IPS-15b (cell line): ENCODE measurements at regions not wholly inside any gene's neighbourhood (a gene's known extent, or its start where the extent isn't known, plus 50 kb on each side); places are given as distances from the start of the nearest gene placed in this dataset.

ENCODE experiments used
- H3K27me3 ChIP-seq: one replicate; pipeline ENCODE4 v1.6.1; 2013; ENCODE audit warnings: low read length; ENCODE audit not compliant: control insufficient read depth, insufficient read depth
- H3K36me3 ChIP-seq: one replicate; pipeline ENCODE4 v1.6.1; 2013; ENCODE audit warnings: low read length; ENCODE audit not compliant: control insufficient read depth, insufficient read depth
- H3K4me1 ChIP-seq: one replicate; pipeline ENCODE4 v1.6.1; 2013; ENCODE audit warnings: mild to moderate bottlenecking, low read length; ENCODE audit not compliant: control insufficient read depth, insufficient read depth
- H3K4me3 ChIP-seq: one replicate; pipeline ENCODE4 v1.5.1; 2013; ENCODE audit warnings: low read depth, low read length
- H3K9ac ChIP-seq: one replicate; pipeline ENCODE4 v1.6.1; 2013; ENCODE audit warnings: low read depth, mild to moderate bottlenecking, low read length
- H3K9me3 ChIP-seq: one replicate; pipeline ENCODE4 v1.6.1; 2013; ENCODE audit warnings: mild to moderate bottlenecking, low read length; ENCODE audit not compliant: control insufficient read depth, insufficient read depth

GRCh38 chr2:406231-406630, 118.3 kb upstream of the ALKAL2 start:
- no peaks in the 10 kb centered on the region for H3K9me3 ChIP-seq
- no peak overlapping the region for H3K4me3 ChIP-seq
- no peaks in the 10 kb centered on the region for H3K27me3 ChIP-seq
- H3K9ac ChIP-seq = no peak overlapping the region
- H3K4me1 ChIP-seq = no peaks in the 10 kb centered on the region
- H3K36me3 ChIP-seq = no peaks in the 10 kb centered on the region

GRCh38 chr2:404581-404980, 116.7 kb upstream of the ALKAL2 start:
- H3K36me3 ChIP-seq = no peaks in the 10 kb centered on the region
- no peaks in the 10 kb centered on the region for H3K4me1 ChIP-seq
- H3K9me3 ChIP-seq = no peaks in the 10 kb centered on the region
- no peaks in the 10 kb centered on the region for H3K27me3 ChIP-seq
- no peak overlapping the region for H3K4me3 ChIP-seq
- no peak overlapping the region for H3K9ac ChIP-seq

GRCh38 chr2:403682-404081, 115.8 kb upstream of the ALKAL2 start:
- H3K4me3 ChIP-seq = no peak overlapping the region
- no peaks in the 10 kb centered on the region for H3K36me3 ChIP-seq
- no peaks in the 10 kb centered on the region for H3K4me1 ChIP-seq
- no peaks in the 10 kb centered on the region for H3K27me3 ChIP-seq
- no peak overlapping the region for H3K9ac ChIP-seq
- no peaks in the 10 kb centered on the region for H3K9me3 ChIP-seq

GRCh38 chr2:402721-403120, 114.8 kb upstream of the ALKAL2 start:
- H3K9me3 ChIP-seq = no peaks in the 10 kb centered on the region
- no peak overlapping the region for H3K4me3 ChIP-seq
- H3K27me3 ChIP-seq = no peaks in the 10 kb centered on the region
- H3K36me3 ChIP-seq = no peaks in the 10 kb centered on the region
- H3K4me1 ChIP-seq = no peaks in the 10 kb centered on the region
- no peak overlapping the region for H3K9ac ChIP-seq

- Histone ChIP-seq H3K36me3 (no peaks in the 10 kb centered on the region), H3K4me1 (no peaks in the 10 kb centered on the region), H3K9ac (no peak overlapping the region), H3K4me3 (no peak overlapping the region), H3K27me3 (no peaks in the 10 kb centered on the region), H3K9me3 (no peaks in the 10 kb centered on the region)
Observed at GRCh38 chr2:402206-402605, 114.3 kb upstream of the ALKAL2 start.

GRCh38 chr2:401019-401679, 113.3 kb upstream of the ALKAL2 start:
- Histone ChIP-seq H3K4me1 (no peaks in the 10 kb centered on the region), H3K9me3 (no peaks in the 10 kb centered on the region), H3K27me3 (no peaks in the 10 kb centered on the region), H3K9ac (no peak overlapping the region), H3K36me3 (no peaks in the 10 kb centered on the region), H3K4me3 (no peak overlapping the region)

GRCh38 chr2:397926-398325, 110.0 kb upstream of the ALKAL2 start:
- no peak overlapping the region for H3K4me3 ChIP-seq
- no peaks in the 10 kb centered on the region for H3K4me1 ChIP-seq
- H3K9me3 ChIP-seq = no peaks in the 10 kb centered on the region
- H3K9ac ChIP-seq = no peak overlapping the region
- H3K36me3 ChIP-seq = no peaks in the 10 kb centered on the region
- no peaks in the 10 kb centered on the region for H3K27me3 ChIP-seq

GRCh38 chr2:397521-397920, 109.6 kb upstream of the ALKAL2 start:
- Histone ChIP-seq H3K27me3 (no peaks in the 10 kb centered on the region), H3K9ac (no peak overlapping the region), H3K4me1 (no peaks in the 10 kb centered on the region), H3K4me3 (no peak overlapping the region), H3K36me3 (no peaks in the 10 kb centered on the region), H3K9me3 (no peaks in the 10 kb centered on the region)

GRCh38 chr2:396903-397302, 109.0 kb upstream of the ALKAL2 start:
- no peak overlapping the region for H3K9ac ChIP-seq
- no peaks in the 10 kb centered on the region for H3K9me3 ChIP-seq
- H3K4me1 ChIP-seq = no peaks in the 10 kb centered on the region
- H3K36me3 ChIP-seq = no peaks in the 10 kb centered on the region
- no peaks in the 10 kb centered on the region for H3K27me3 ChIP-seq
- H3K4me3 ChIP-seq = no peak overlapping the region

GRCh38 chr2:395886-396285, 108.0 kb upstream of the ALKAL2 start:
- Histone ChIP-seq H3K4me1 (no peaks in the 10 kb centered on the region), H3K36me3 (no peaks in the 10 kb centered on the region), H3K9me3 (no peaks in the 10 kb centered on the region), H3K4me3 (no peak overlapping the region), H3K9ac (no peak overlapping the region), H3K27me3 (no peaks in the 10 kb centered on the region)

- H3K36me3 ChIP-seq = no peaks in the 10 kb centered on the region
- no peaks in the 10 kb centered on the region for H3K9me3 ChIP-seq
- no peak overlapping the region for H3K4me3 ChIP-seq
- H3K9ac ChIP-seq = no peak overlapping the region
- no peaks in the 10 kb centered on the region for H3K4me1 ChIP-seq
- H3K27me3 ChIP-seq = no peaks in the 10 kb centered on the region
Observed at GRCh38 chr2:393711-394696, 106.1 kb upstream of the ALKAL2 start.

- Histone ChIP-seq H3K4me1 (no peaks in the 10 kb centered on the region), H3K36me3 (no peaks in the 10 kb centered on the region), H3K9ac (no peak overlapping the region)
Observed at GRCh38 chr2:392926-393280, 105.0 kb upstream of the ALKAL2 start.

More at GRCh38 chr2:392926-393280, 105.0 kb upstream of the ALKAL2 start:
- no peak overlapping the region for H3K4me3 ChIP-seq
- H3K9me3 ChIP-seq = no peaks in the 10 kb centered on the region
- H3K27me3 ChIP-seq = no peaks in the 10 kb centered on the region
